ENCODE measurements at regions not wholly inside any gene's neighbourhood (a gene's known extent, or its start where the extent isn't known, plus 50 kb on each side); places are given as distances from the start of the nearest gene placed in this dataset.

DNA sequence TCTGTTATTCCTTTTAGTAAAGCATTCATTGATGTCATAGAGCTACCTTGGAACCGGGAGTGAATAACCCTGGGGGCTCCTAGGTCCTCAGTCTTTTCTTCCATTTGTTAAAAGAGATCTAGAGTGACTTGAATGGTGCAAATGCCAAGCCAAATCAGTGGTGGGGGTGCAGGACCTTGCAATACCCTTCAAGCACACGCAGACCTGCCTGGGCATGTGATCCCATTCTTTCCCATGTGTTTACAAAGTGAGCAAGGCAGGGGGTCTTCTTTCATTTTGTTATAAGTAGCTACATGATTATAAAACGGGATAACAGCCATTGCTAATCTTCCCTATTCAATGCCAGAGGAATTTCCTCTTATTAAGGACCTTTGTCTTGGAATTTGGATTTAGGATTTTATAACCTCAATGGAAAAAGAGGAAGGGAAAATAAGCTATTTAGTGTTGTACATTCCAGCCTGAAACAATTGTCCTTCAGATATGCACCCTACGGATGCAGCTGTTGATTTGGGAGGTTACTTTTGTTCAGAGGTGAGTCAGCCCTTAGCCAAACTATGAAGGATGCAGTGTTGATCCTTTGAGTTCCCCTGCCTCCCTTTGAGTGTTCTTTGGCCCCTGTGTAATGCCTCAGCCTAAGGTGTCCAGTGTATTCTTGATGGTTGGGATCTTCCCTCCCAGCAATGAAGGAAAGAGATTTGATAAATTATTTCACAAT is 623.8 kb upstream of the HTR2C start:
- TF ChIP-seq EP300 (IDR thresholded peaks at IDR 0.05): no peak
- TF ChIP-seq, protein P1, sequence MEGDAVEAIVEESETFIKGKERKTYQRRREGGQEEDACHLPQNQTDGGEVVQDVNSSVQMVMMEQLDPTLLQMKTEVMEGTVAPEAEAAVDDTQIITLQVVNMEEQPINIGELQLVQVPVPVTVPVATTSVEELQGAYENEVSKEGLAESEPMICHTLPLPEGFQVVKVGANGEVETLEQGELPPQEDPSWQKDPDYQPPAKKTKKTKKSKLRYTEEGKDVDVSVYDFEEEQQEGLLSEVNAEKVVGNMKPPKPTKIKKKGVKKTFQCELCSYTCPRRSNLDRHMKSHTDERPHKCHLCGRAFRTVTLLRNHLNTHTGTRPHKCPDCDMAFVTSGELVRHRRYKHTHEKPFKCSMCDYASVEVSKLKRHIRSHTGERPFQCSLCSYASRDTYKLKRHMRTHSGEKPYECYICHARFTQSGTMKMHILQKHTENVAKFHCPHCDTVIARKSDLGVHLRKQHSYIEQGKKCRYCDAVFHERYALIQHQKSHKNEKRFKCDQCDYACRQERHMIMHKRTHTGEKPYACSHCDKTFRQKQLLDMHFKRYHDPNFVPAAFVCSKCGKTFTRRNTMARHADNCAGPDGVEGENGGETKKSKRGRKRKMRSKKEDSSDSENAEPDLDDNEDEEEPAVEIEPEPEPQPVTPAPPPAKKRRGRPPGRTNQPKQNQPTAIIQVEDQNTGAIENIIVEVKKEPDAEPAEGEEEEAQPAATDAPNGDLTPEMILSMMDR (IDR thresholded peaks at IDR 0.05): no peak

Measured in tibial nerve (tissue), 4 donors.